K562 (cell line): ENCODE measurements at regions not wholly inside any gene's neighbourhood (a gene's known extent, or its start where the extent isn't known, plus 50 kb on each side); places are given as distances from the start of the nearest gene placed in this dataset.

Source experiments
- ATAC-seq: fragments of 200-7000 bp; cut with Tn5 transposase; 3 replicates; pipeline ENCODE4 v1.9.1; 2020; ENCODE audit warnings: moderate library complexity
- BruUV-seq: library from RNA; stranded (reverse); fragments of 400-500 nt; replicated peaks from 2 replicates; lab custom pipeline; 2021; lab: Mats Ljungman, UMichigan
- CTCF ChIA-PET: fragments of 300-600 bp; formaldehyde crosslinking; extraction: SDS; loops from one replicate; lab custom pipeline; 2021; ENCODE audit warnings: low intra/inter-chr PET ratio; lab: Yijun Ruan, JAX
- POLR2A ChIA-PET: fragments of 300-600, 350-650 bp; sonication (Branson Sonifier 250); formaldehyde crosslinking; extraction: SDS; loops from one replicate; lab custom pipeline; 2021; ENCODE audit warnings: antibody characterized with exemption, inconsistent platforms; lab: Yijun Ruan, JAX
- DNase-seq, 4 experiments: peaks; one replicate each; pipeline versions ENCODE4 v3.0.0 to v3.0.0-alpha.2; 2011 to 2018; ENCODE audit warnings: low spot score in 3 of 4, mixed read lengths in 3 of 4; ENCODE audit errors: extremely low read depth in 1 of 4
- FAIRE-seq: peaks from 2 replicates; lab custom pipeline; 2011; peaks lifted over from hg19 to GRCh38; lab: Jason Lieb, UNC
- H2AFZ ChIP-seq: 2 replicates; pipeline ENCODE4 v1.6.0; 2011; ENCODE audit warnings: low read depth, low read length, control low read depth, inconsistent platforms
- H3K27ac ChIP-seq: fragments of 200-600 bp; 3 replicates; pipeline ENCODE4 v1.8.0; 2011; ENCODE audit warnings: low read depth, mild to moderate bottlenecking, control low read depth, inconsistent platforms, low read length, moderate library complexity, mixed read lengths; ENCODE audit errors: extremely low read depth
- H3K27me3 ChIP-seq, 2 experiments: fragments of 300-600 bp in 1 of 2; 2 replicates in 1 of 2; 3 replicates in 1 of 2; pipeline versions ENCODE4 v1.6.0 to v1.8.0; 2011; ENCODE audit warnings: inconsistent platforms in 2 of 2, low read length in 2 of 2, mild to moderate bottlenecking in 1 of 2, mixed read lengths in 1 of 2, moderate library complexity in 1 of 2; ENCODE audit not compliant: control insufficient read depth in 2 of 2, insufficient read depth in 2 of 2
- H3K36me3 ChIP-seq: fragments of 300-600 bp; 3 replicates; pipeline ENCODE4 v1.8.0; 2011; ENCODE audit warnings: mild to moderate bottlenecking, low read length, inconsistent platforms; ENCODE audit not compliant: control insufficient read depth, insufficient read depth
- H3K4me1 ChIP-seq, 2 experiments: fragments of 200-600 bp in 1 of 2; replicated peaks in 1 of 2; 2 replicates in 1 of 2; 3 replicates in 1 of 2; pipeline versions ENCODE4 v1.5.1 to v1.8.0; 2011; ENCODE audit warnings: inconsistent platforms in 2 of 2, low read length in 2 of 2, mild to moderate bottlenecking in 1 of 2, mixed read lengths in 1 of 2, moderate library complexity in 1 of 2; ENCODE audit not compliant: control insufficient read depth in 2 of 2, insufficient read depth in 2 of 2
- H3K4me2 ChIP-seq: 2 replicates; pipeline ENCODE4 v1.6.1; 2011; ENCODE audit warnings: low read length, control low read depth, inconsistent platforms, mixed read lengths; ENCODE audit not compliant: insufficient read depth
- H3K4me3 ChIP-seq: fragments of 200-600 bp; sonication (generic), shearing (Covaris generic); 2 replicates; pipeline ENCODE4 v1.5.1; 2016; ENCODE audit warnings: control low read depth, inconsistent platforms
- H3K79me2 ChIP-seq: fragments of 200-600 bp; 3 replicates; pipeline ENCODE4 v1.8.0; 2011; ENCODE audit warnings: low read length, inconsistent platforms; ENCODE audit not compliant: control insufficient read depth, insufficient read depth
- H3K9ac ChIP-seq, 2 experiments: 2 replicates each; pipeline versions ENCODE4 v1.6.0 to v1.6.1; 2011; ENCODE audit warnings: low read depth in 2 of 2, low read length in 2 of 2, control low read depth in 1 of 2, inconsistent platforms in 1 of 2, mild to moderate bottlenecking in 1 of 2, mixed read lengths in 1 of 2; ENCODE audit not compliant: insufficient read depth in 1 of 2
- H3K9me1 ChIP-seq: one replicate; pipeline ENCODE4 v1.6.0; 2011; ENCODE audit warnings: inconsistent platforms, mild to moderate bottlenecking, low read length, moderate library complexity; ENCODE audit not compliant: control insufficient read depth, insufficient read depth
- H3K9me3 ChIP-seq: replicated peaks from 2 replicates; pipeline ENCODE4 v1.5.1; 2011; ENCODE audit warnings: low read depth, low read length, inconsistent platforms; ENCODE audit not compliant: control insufficient read depth, insufficient read depth
- H4K20me1 ChIP-seq: replicated peaks from 2 replicates; pipeline ENCODE4 v1.6.1; 2011; ENCODE audit warnings: low read length, inconsistent platforms, mixed read lengths; ENCODE audit not compliant: control insufficient read depth, insufficient read depth
- CBFA2T2 ChIP-seq: fragments of 450-650 bp; conservative IDR thresholded peaks from 2 replicates; pipeline ENCODE4 v1.6.1; 2017; ENCODE audit warnings: mild to moderate bottlenecking
- HDAC1 ChIP-seq, 2 experiments: fragments of 450-650 bp; IDR thresholded peaks; 2 replicates each; pipeline ENCODE4 v1.6.1; 2016 to 2017; ENCODE audit warnings: inconsistent platforms in 1 of 2, mild to moderate bottlenecking in 1 of 2, moderate library complexity in 1 of 2
- HEY1 ChIP-seq: fragments of 250-450 bp; sonication (Bioruptor Pico); IDR thresholded peaks from 2 replicates; pipeline ENCODE4 v1.5.0; 2020; ENCODE audit warnings: mild to moderate bottlenecking, moderate library complexity, borderline replicate concordance
- JUN ChIP-seq, 2 experiments: sonication (generic) in 1 of 2; formaldehyde crosslinking in 1 of 2; IDR thresholded peaks; 2 replicates each; pipeline versions ENCODE4 v1.6.1 to v1.8.0; 2012 to 2022; ENCODE audit warnings: borderline replicate concordance in 2 of 2, mild to moderate bottlenecking in 2 of 2, improper control_type of control experiment in 1 of 2, low read depth in 1 of 2, low read length in 1 of 2, missing genetic modification reagents in 1 of 2
- TFAM ChIP-seq: fragments of 250-450 bp; sonication (Bioruptor Pico); conservative IDR thresholded peaks from 2 replicates; pipeline ENCODE4 v1.5.0; 2021; ENCODE audit warnings: mild to moderate bottlenecking, moderate library complexity
- ZBTB7A ChIP-seq: IDR thresholded peaks from 2 replicates; pipeline ENCODE4 v1.6.1; 2011; ENCODE audit warnings: low read depth, mild to moderate bottlenecking, low read length, moderate library complexity, borderline replicate concordance; ENCODE audit not compliant: control insufficient read depth
- ZNF133 ChIP-seq: fragments of 250-450 bp; sonication (Bioruptor Pico); IDR thresholded peaks from 2 replicates; pipeline ENCODE4 v1.4.0; 2020; ENCODE audit warnings: mild to moderate bottlenecking
- ZNF3 ChIP-seq: fragments of 250-450 bp; sonication (Bioruptor Pico); IDR thresholded peaks from 2 replicates; pipeline ENCODE4 v1.5.0; 2021; ENCODE audit warnings: mild to moderate bottlenecking, moderate library complexity
- ZNF507 ChIP-seq: conservative IDR thresholded peaks from 2 replicates; pipeline ENCODE4 v1.6.1; 2017; ENCODE audit warnings: missing genetic modification characterization, missing compliant biosample characterization
- ZNF644 ChIP-seq: fragments of 200-800 bp; sonication (Bioruptor generic); IDR thresholded peaks from 2 replicates; pipeline ENCODE4 v1.6.1; 2016; ENCODE audit warnings: low read depth, missing genetic modification characterization, missing compliant biosample characterization
- ZNF699 ChIP-seq: fragments of 250-450 bp; sonication (Bioruptor Pico); IDR thresholded peaks from 2 replicates; pipeline ENCODE4 v1.8.0; 2021; ENCODE audit warnings: mild to moderate bottlenecking, moderate library complexity; ENCODE audit not compliant: insufficient replicate concordance
- WGBS: fragments of 100-300 bp; shearing (Covaris generic); methylation state at CpG from one replicate; pipeline ENCODE4 v1.1.6; 2016; ENCODE audit warnings: low coverage, mixed read lengths; ENCODE audit not compliant: insufficient coverage; ENCODE audit errors: missing lambda C conversion rate; 5-methylcytosine and 5-hydroxymethylcytosine counted together
- in situ Hi-C: fragments of 300-500 bp; cut with MboI; formaldehyde crosslinking; loops from 4 replicates; pipeline ENCODE4 v1.15.0; 2018; ENCODE audit warnings: inconsistent platforms, mixed read lengths
- intact Hi-C: fragments of 100-400 bp; cut with micrococcal nuclease; formaldehyde crosslinking; loops from 2 replicates; pipeline ENCODE4 v1.14.2; 2022
- TF ChIP-seq, protein P1 (sequence below), 2 experiments: fragments of 250-450 bp in 1 of 2; fragments of 450-650 bp in 1 of 2; sonication (Bioruptor Pico) in 1 of 2; IDR thresholded peaks; 2 replicates each; pipeline versions ENCODE4 v1.6.1 to v1.8.0; 2016 to 2021; ENCODE audit warnings: mild to moderate bottlenecking in 2 of 2, moderate library complexity in 2 of 2, missing compliant biosample characterization in 1 of 2, missing genetic modification characterization in 1 of 2

DNA sequence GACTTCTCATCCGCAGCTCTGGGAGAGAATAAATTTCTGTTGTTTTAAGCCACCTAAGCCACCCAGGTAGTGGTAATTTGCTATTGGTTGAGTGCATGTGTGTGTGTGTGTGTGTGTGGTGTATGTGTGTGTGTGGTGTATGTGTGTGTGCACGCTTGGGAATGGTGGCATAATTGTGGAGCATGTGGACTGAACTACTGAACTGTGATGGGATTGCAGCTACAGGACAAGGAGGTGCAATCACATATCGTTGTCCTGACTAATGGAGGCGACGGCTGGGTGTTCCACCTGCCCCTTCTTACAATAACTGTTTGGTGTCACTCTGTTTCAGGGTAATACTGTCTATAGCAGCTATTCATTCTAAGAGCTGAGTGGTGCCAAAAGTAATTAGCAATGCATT, 448.7 kb upstream of the PFKP start:
- DNase-seq (no peak), ATAC-seq (no peak), FAIRE-seq (no peak)
- BruUV-seq, result no TSS peak
- H3K27ac ChIP-seq, result no peak overlapping the region
- no peaks in the 10 kb centered on the region for H3K36me3 ChIP-seq
- H3K79me2 ChIP-seq, result no peaks in the 10 kb centered on the region
- H3K4me1 ChIP-seq, result no peaks in the 10 kb centered on the region; a peak in 1 of 5 replicates
- in situ Hi-C loops (no loop called here), intact Hi-C loops (no loop called here)
- TF ChIP-seq, protein P1, sequence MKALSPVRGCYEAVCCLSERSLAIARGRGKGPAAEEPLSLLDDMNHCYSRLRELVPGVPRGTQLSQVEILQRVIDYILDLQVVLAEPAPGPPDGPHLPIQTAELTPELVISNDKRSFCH (CRISPR knock-in tag; IDR thresholded peaks at IDR 0.05), result no peak
- TF ChIP-seq, protein P1 (tag; IDR thresholded peaks at IDR 0.05), result no peak
- TF ChIP-seq ZNF699 (CRISPR knock-in tag) (no peak), ZNF3 (CRISPR knock-in tag) (no peak), TFAM (CRISPR knock-in tag) (no peak), ZBTB7A (no peak), CBFA2T2 (no peak), JUN (IDR thresholded peaks at IDR 0.05; ENCODE audit: borderline replicate concordance, low read depth, low read length) (no peak), JUN (CRISPR knock-in tag; IDR thresholded peaks at IDR 0.05; ENCODE audit: borderline replicate concordance) (no peak), HDAC1 (IDR thresholded peaks at IDR 0.05) (no peak), HEY1 (no peak), ZNF133 (CRISPR knock-in tag) (no peak), ZNF644 (tag) (no peak), ZNF507 (tag) (no peak)
- ChIA-PET CTCF (interaction anchor here (0.9 kb wide), 1 partner anchor 360 kb away, joined by 3 read pairs; no protein-coding TSS in a partner anchor), POLR2A (interaction anchor here (0.9 kb wide), 1 partner anchor 9 kb away, joined by 3 read pairs; no protein-coding TSS in a partner anchor)
- no peaks in the 10 kb centered on the region for H3K9me3 ChIP-seq
- H3K9ac ChIP-seq, result no peak overlapping the region
- H4K20me1 ChIP-seq, result no peaks in the 10 kb centered on the region
- H2AFZ ChIP-seq, result no peak overlapping the region
- no peaks in the 10 kb centered on the region for H3K9me1 ChIP-seq
- H3K4me3 ChIP-seq, result no peak overlapping the region
- H3K4me2 ChIP-seq, result no peak overlapping the region
- peaks cover 0 to 3% of the 10 kb centered on the region in 2 experiments; a peak in 2 of 5 replicates for H3K27me3 ChIP-seq
- 0% methylated on average over 5 of the region's 5 CpGs for WGBS
